GM10266 (cell line): ENCODE measurements at regions not wholly inside any gene's neighbourhood (a gene's known extent, or its start where the extent isn't known, plus 50 kb on each side); places are given as distances from the start of the nearest gene placed in this dataset.

Source experiments
- DNase-seq: peaks from one replicate; pipeline ENCODE4 v3.0.0; 2012; ENCODE audit errors: extremely low spot score
- TF ChIP-seq, protein P1 (sequence below): IDR thresholded peaks from 2 replicates; pipeline ENCODE4 v1.5.1; 2012; ENCODE audit warnings: mild to moderate bottlenecking, low read depth; ENCODE audit not compliant: control insufficient read depth, insufficient read depth; ENCODE audit errors: missing control alignments

DNA sequence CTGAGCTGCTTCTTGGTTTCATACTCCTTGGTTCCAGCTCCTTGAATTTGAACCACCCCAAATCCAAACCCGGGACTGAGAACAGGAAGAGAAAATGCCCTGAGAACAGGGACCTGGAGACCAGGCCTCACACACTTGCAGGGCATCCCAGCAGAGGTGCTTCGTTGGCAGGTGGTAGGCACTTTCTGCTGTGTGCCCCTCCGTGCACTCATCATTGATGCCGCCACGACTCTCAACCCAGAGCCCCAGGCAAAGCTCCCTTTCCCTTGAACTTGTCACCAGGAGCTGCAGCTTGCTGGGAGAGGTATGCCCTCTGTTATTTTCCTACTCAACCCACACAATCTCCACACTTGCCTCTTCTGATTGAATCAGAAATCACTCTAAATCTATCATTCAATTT, 217.8 kb upstream of the IRX1 start:
- no peak for DNase-seq
- TF ChIP-seq, protein P1, sequence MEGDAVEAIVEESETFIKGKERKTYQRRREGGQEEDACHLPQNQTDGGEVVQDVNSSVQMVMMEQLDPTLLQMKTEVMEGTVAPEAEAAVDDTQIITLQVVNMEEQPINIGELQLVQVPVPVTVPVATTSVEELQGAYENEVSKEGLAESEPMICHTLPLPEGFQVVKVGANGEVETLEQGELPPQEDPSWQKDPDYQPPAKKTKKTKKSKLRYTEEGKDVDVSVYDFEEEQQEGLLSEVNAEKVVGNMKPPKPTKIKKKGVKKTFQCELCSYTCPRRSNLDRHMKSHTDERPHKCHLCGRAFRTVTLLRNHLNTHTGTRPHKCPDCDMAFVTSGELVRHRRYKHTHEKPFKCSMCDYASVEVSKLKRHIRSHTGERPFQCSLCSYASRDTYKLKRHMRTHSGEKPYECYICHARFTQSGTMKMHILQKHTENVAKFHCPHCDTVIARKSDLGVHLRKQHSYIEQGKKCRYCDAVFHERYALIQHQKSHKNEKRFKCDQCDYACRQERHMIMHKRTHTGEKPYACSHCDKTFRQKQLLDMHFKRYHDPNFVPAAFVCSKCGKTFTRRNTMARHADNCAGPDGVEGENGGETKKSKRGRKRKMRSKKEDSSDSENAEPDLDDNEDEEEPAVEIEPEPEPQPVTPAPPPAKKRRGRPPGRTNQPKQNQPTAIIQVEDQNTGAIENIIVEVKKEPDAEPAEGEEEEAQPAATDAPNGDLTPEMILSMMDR = no peak

DNA sequence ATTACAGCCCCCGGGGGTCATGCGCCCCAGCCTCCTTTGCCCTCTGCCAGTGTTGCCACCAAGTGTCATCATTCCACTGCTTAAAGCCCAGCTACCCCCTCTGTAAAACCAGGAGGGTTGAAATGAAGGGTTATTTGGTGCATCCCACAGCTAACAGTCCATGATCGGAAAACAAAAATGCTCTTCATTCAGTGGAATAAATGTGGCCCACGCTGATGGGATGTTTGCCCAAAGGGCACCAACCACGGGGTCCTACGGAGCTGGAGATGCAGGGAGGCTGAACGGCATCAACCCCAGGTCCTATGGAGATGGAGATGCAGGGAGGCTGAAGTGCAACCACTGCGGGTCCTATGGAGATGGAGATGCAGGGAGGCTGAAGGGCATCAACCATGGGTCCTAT, 218.5 kb upstream of the IRX1 start:
- TF ChIP-seq, protein P1 = no peak

DNA sequence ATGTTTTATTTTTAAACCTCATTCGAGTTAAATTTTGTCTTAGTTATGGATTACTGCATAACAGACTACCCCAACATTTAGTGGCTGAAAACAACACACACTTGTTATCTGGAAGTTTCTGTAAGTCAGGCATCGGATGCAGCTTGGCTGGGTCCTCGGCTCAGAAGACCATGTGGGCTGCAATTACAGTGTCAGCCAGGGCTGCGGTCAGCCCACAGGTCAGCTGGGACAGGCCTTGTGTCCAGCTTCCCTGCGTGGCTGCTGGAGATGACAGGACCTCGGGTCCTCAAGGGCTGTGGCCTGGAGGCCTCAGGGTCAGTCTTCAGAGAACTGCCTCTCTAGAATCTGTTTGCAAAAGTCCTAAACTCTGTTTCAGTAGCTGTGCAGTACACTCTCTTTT, 219.0 kb upstream of the IRX1 start:
- no peak for DNase-seq
- TF ChIP-seq, protein P1 = no peak

More for the DNA sequence above, 218.5 kb upstream of the IRX1 start:
- no peak for DNase-seq

DNA sequence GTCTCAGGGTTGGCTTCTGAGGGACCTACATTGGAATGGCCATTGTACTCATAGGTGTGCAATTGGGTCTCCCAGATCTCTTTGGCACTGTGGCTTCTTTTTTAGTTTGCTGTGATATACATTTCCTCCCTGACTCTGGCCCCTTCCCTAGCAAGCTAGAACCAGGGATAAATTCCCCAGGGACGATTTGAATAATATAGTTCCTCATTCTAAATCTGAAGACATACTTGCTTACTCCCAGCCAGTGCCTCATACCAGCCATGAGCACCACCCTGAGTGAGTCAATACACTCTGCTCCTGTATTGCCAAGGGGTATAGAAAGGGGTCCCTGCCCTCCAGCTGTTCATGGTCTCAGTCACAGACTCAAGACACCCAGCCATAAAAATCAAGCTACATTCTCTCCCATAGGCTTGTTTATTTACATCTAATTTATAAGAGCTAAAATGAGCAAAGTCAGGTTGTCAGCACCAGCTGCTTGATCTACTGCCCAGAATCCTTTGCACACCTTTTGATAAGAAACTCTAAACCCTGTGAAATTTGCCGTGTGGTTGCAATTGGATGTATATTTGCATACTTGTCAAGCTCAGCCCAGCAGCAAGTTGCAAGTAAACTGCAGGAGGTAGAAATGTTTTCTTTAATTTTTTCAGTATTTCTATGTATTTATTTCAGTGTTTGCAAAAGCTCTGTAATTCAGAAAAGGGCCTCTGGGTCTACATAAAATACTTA, 219.9 kb upstream of the IRX1 start:
- TF ChIP-seq, protein P1 = no peak
- no peak for DNase-seq

DNA sequence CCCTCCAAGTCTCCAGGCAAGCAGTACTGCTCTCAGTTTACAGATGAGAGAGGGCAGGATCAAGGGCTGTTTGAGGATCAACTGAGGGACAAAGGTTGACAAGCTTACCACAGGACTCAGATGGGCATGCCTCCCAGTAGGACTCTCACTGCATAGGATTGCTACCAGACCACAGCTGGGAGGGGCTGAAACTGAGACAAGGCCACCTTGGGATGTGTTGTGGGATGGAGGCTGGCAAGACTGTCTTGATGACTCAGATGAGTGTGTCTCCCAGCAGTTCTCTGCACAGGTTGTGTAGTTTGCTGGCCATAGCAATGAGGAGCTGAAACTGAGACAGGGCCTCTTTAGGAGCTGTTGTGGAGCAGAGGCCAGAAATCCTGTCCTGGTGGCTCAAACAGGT, 222.2 kb upstream of the IRX1 start:
- TF ChIP-seq, protein P1 = no peak

DNA sequence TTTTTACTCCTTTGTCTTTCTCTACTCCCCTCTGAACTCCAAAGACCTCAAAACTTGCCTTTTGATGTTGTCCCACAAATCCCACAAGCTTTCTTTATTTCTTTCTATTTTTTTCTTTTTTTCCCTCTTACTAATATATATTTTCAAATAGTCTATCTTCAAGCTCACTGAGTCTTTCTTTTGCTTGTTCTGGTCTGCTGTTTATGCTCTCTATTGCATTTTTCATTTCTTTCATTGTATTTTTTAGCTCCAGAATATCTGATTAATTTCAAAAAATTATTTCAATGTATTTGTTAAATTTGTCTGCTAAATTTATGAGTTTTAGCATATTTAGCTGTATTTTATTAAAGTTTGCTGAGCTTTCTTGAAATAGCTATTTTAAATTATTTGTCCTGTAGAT, 223.3 kb upstream of the IRX1 start:
- TF ChIP-seq, protein P1 = no peak
- DNase-seq = no peak

More for the DNA sequence above, 222.2 kb upstream of the IRX1 start:
- no peak for DNase-seq

DNA sequence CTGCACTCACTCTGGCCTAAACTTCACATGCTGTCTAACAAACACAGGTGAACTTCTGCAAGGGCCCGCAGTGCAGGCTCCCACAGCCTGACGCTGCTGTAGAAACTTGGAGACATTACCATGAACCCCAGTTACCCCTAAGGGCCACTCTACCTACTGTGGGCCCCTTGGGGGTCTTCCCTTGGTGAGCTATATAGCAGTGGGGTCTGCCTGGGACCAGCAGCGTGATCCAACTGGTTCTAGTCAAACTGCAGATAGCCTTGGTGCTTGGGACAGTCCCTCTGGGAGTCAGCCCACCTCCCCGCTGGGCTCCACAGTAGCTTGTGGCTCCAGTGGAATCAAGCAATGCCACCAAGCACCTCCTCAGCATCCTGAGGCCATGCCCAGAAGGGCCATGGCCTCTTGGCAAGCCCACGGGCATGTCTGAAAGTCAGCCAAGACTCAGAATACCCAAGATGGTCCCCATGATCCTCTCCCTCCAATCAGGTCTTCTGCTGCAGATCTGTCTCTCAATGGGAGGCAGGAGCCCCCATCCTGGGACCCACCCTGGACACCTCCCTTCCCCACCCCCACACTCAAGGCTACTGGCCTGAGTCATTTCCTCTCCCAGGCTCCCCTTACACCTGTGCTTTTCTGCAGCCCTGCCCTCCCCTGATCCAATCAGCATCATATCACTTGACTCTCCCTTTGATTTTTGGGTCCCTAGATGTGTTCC, 230.0 kb upstream of the IRX1 start:
- TF ChIP-seq, protein P1 = no peak

More for the DNA sequence above, 230.0 kb upstream of the IRX1 start:
- DNase-seq = no peak
